ENCODE measurements at regions not wholly inside any gene's neighbourhood (a gene's known extent, or its start where the extent isn't known, plus 50 kb on each side); places are given as distances from the start of the nearest gene placed in this dataset.

GRCh38 chr5:141795421-141795820 is 82.8 kb downstream of the PCDH1 start:
- 46% methylated on average over 4 of the region's 5 CpGs for WGBS (ENCODE audit: low lambda C conversion rate)
- no peak overlapping the region for H3K27ac ChIP-seq (ENCODE audit: extremely low read length, insufficient read depth, low read length)
- TF ChIP-seq AKAP8 (CRISPR knock-in tag; IDR thresholded peaks at IDR 0.05): no peak
- no peak for TF ChIP-seq SMC3 (IDR thresholded peaks at IDR 0.05; ENCODE audit: low read length)
- no peak for TF ChIP-seq ZNF768 (CRISPR knock-in tag; IDR thresholded peaks at IDR 0.05)
- TF ChIP-seq JDP2 (CRISPR knock-in tag; IDR thresholded peaks at IDR 0.05; ENCODE audit: borderline replicate concordance): no peak
- no peak for TF ChIP-seq MED1 (CRISPR knock-in tag; IDR thresholded peaks at IDR 0.05)
- TF ChIP-seq NFE2 (CRISPR knock-in tag; IDR thresholded peaks at IDR 0.05): no peak
- no peak for TF ChIP-seq HMGA1 (CRISPR knock-in tag; conservative IDR thresholded peaks at IDR 0.05)
- TF ChIP-seq ATRX (CRISPR knock-in tag; IDR thresholded peaks at IDR 0.05; ENCODE audit: borderline replicate concordance): no peak
- no peak for TF ChIP-seq ZNF766 (CRISPR knock-in tag; IDR thresholded peaks at IDR 0.05; ENCODE audit: borderline replicate concordance)
- no peak for TF ChIP-seq MTA1 (CRISPR knock-in tag; IDR thresholded peaks at IDR 0.05; ENCODE audit: borderline replicate concordance)
- TF ChIP-seq, protein P1, sequence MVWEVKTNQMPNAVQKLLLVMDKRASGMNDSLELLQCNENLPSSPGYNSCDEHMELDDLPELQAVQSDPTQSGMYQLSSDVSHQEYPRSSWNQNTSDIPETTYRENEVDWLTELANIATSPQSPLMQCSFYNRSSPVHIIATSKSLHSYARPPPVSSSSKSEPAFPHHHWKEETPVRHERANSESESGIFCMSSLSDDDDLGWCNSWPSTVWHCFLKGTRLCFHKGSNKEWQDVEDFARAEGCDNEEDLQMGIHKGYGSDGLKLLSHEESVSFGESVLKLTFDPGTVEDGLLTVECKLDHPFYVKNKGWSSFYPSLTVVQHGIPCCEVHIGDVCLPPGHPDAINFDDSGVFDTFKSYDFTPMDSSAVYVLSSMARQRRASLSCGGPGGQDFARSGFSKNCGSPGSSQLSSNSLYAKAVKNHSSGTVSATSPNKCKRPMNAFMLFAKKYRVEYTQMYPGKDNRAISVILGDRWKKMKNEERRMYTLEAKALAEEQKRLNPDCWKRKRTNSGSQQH (CRISPR knock-in tag; IDR thresholded peaks at IDR 0.05; ENCODE audit: low read depth): no peak
- no peak for TF ChIP-seq ZNF33A (CRISPR knock-in tag; IDR thresholded peaks at IDR 0.05; ENCODE audit: borderline replicate concordance)
- TF ChIP-seq, protein P2, sequence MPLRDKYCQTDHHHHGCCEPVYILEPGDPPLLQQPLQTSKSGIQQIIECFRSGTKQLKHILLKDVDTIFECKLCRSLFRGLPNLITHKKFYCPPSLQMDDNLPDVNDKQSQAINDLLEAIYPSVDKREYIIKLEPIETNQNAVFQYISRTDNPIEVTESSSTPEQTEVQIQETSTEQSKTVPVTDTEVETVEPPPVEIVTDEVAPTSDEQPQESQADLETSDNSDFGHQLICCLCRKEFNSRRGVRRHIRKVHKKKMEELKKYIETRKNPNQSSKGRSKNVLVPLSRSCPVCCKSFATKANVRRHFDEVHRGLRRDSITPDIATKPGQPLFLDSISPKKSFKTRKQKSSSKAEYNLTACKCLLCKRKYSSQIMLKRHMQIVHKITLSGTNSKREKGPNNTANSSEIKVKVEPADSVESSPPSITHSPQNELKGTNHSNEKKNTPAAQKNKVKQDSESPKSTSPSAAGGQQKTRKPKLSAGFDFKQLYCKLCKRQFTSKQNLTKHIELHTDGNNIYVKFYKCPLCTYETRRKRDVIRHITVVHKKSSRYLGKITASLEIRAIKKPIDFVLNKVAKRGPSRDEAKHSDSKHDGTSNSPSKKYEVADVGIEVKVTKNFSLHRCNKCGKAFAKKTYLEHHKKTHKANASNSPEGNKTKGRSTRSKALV (CRISPR knock-in tag; IDR thresholded peaks at IDR 0.05): no peak
- TF ChIP-seq, protein P3, sequence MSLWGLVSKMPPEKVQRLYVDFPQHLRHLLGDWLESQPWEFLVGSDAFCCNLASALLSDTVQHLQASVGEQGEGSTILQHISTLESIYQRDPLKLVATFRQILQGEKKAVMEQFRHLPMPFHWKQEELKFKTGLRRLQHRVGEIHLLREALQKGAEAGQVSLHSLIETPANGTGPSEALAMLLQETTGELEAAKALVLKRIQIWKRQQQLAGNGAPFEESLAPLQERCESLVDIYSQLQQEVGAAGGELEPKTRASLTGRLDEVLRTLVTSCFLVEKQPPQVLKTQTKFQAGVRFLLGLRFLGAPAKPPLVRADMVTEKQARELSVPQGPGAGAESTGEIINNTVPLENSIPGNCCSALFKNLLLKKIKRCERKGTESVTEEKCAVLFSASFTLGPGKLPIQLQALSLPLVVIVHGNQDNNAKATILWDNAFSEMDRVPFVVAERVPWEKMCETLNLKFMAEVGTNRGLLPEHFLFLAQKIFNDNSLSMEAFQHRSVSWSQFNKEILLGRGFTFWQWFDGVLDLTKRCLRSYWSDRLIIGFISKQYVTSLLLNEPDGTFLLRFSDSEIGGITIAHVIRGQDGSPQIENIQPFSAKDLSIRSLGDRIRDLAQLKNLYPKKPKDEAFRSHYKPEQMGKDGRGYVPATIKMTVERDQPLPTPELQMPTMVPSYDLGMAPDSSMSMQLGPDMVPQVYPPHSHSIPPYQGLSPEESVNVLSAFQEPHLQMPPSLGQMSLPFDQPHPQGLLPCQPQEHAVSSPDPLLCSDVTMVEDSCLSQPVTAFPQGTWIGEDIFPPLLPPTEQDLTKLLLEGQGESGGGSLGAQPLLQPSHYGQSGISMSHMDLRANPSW (CRISPR knock-in tag; IDR thresholded peaks at IDR 0.05; ENCODE audit: borderline replicate concordance): no peak
- TF ChIP-seq ZNF747 (CRISPR knock-in tag; IDR thresholded peaks at IDR 0.05; ENCODE audit: borderline replicate concordance): no peak
- no peak for TF ChIP-seq RFX5 (IDR thresholded peaks at IDR 0.05; ENCODE audit: low read depth, low read length)
- no peak overlapping the region for H3K4me3 ChIP-seq (replicated peaks in 1 of 3; ENCODE audit: insufficient read depth in 1 of 3, low read depth in 2 of 3, low read length in 3 of 3)
- H4K20me1 ChIP-seq (ENCODE audit: insufficient read depth, low read length): no peaks in the 10 kb centered on the region
- no peaks in the 10 kb centered on the region for H3K9me3 ChIP-seq (ENCODE audit: low read length)
- no peak for DNase-seq (ENCODE audit: low spot score)
- no peaks in the 10 kb centered on the region for H3K79me2 ChIP-seq (ENCODE audit: insufficient read depth, low read length)
- no peaks in the 10 kb centered on the region for H3K36me3 ChIP-seq (replicated peaks in 1 of 2; ENCODE audit: control insufficient read depth in 1 of 2, insufficient read depth in 2 of 2, low read length in 2 of 2)
- no peak for ATAC-seq
- H3K27me3 ChIP-seq (ENCODE audit: control insufficient read depth in 1 of 2, insufficient read depth in 2 of 2, low read length in 2 of 2): peaks cover 0 to 15% of the 10 kb centered on the region in 2 experiments; a peak in 1 of 5 replicates
- ChIA-PET POLR2A (no interaction called here), CTCF (ENCODE audit: low intra/inter-chr PET ratio, low total read pairs) (no interaction called here)
- intact Hi-C loops (cut with micrococcal nuclease; ENCODE audit: unreplicated experiment): no loop called here
- H3K9ac ChIP-seq (ENCODE audit: insufficient read depth, low read depth, low read length): no peak overlapping the region
- no peak overlapping the region for H2AFZ ChIP-seq (ENCODE audit: low read length)
- H3K4me1 ChIP-seq (ENCODE audit: insufficient read depth, low read length): no peaks in the 10 kb centered on the region
- no TSS peak for BruUV-seq (replicated peaks)
- no peak for FAIRE-seq
- in situ Hi-C loops (cut with HindIII; ENCODE audit: extremely low pct_ligation_motif_present, low pct_unique_long_range_greater_than_20kb): no loop called here
- no peak overlapping the region for H3K4me2 ChIP-seq (ENCODE audit: low read depth, low read length)

All from HepG2 (cell line).